Esophagus muscularis mucosa (tissue), 4 donors: ENCODE measurements at regions not wholly inside any gene's neighbourhood (a gene's known extent, or its start where the extent isn't known, plus 50 kb on each side); places are given as distances from the start of the nearest gene placed in this dataset.

Experiments used
- DNase-seq: peaks from one replicate; pipeline ENCODE4 v3.0.0-alpha.2; 2017; ENCODE audit errors: extremely low spot score
- H3K27ac ChIP-seq, 4 donors: fragments of 200-600 bp; sonication (generic); replicated peaks in 1 of 4; 1 replicate in 3 of 4; 2 replicates in 1 of 4; pipeline ENCODE4 v1.5.1; 2016 to 2019; ENCODE audit warnings: mild to moderate bottlenecking in 1 of 4
- H3K27me3 ChIP-seq, 4 donors: fragments of 200-600 bp; sonication (generic); one replicate each; pipeline versions ENCODE4 v1.5.1 to v1.6.0; 2016 to 2019
- H3K36me3 ChIP-seq, 4 donors: fragments of 200-600 bp; sonication (generic); one replicate each; pipeline ENCODE4 v1.5.1; 2016 to 2019
- H3K4me1 ChIP-seq, 4 donors: fragments of 200-600 bp; sonication (generic); one replicate each; pipeline ENCODE4 v1.5.1; 2016 to 2019
- H3K4me3 ChIP-seq, 4 donors: fragments of 200-600 bp; sonication (generic); 1 replicate in 2 of 4; 2 replicates in 2 of 4; pipeline ENCODE4 v1.5.1; 2016 to 2019; ENCODE audit warnings: mild to moderate bottlenecking in 4 of 4, moderate library complexity in 1 of 4
- H3K9me3 ChIP-seq, 4 donors: fragments of 200-600 bp; sonication (generic); 1 replicate in 3 of 4; 2 replicates in 1 of 4; pipeline ENCODE4 v1.5.1; 2016 to 2019
- CTCF ChIP-seq, 3 experiments: fragments of 200-600 bp in 2 of 3; fragments of 450-650 bp in 1 of 3; sonication (generic) in 2 of 3; IDR thresholded peaks; one replicate each; pipeline ENCODE4 v1.5.1; 2017 to 2019; ENCODE audit warnings: antibody characterized with exemption in 3 of 3, mild to moderate bottlenecking in 2 of 3, moderate library complexity in 1 of 3
- EP300 ChIP-seq: sonication (generic); formaldehyde crosslinking; IDR thresholded peaks from one replicate; pipeline ENCODE4 v1.6.1; 2017; ENCODE audit warnings: antibody characterized with exemption
- POLR2A ChIP-seq: fragments of 450-650 bp; IDR thresholded peaks from one replicate; pipeline ENCODE4 v1.6.1; 2017; ENCODE audit warnings: antibody characterized with exemption, moderate library complexity, mild to moderate bottlenecking, low read depth
- POLR2AphosphoS5 ChIP-seq, 2 donors: sonication (generic); formaldehyde crosslinking; IDR thresholded peaks; one replicate each; pipeline ENCODE4 v1.6.1; 2017; ENCODE audit warnings: antibody characterized with exemption in 2 of 2
- WGBS: methylation state at CpG from one replicate; pipeline ENCODE4 v1.1.5; 2018; 5-methylcytosine and 5-hydroxymethylcytosine counted together
- intact Hi-C: fragments of 100-400 bp; cut with DNase I; formaldehyde crosslinking; loops from one replicate; pipeline ENCODE4 v1.15.1; 2023

GRCh38 chr16:64236316-64236715, 885.5 kb downstream of the CDH11 start:
- H3K4me3 ChIP-seq: no peak overlapping the region
- DNase-seq: no peak
- TF ChIP-seq POLR2A: no peak
- no peak for TF ChIP-seq EP300
- no peaks in the 10 kb centered on the region for H3K36me3 ChIP-seq
- whole genome bisulfite sequencing: 20% methylated on average over 3 of the region's 3 CpGs
- no peaks in the 10 kb centered on the region for H3K27me3 ChIP-seq
- intact Hi-C loops: no loop called here
- no peak overlapping the region for H3K27ac ChIP-seq
- peaks cover 0 to 14% (median 1%) of the 10 kb centered on the region in 4 donors for H3K4me1 ChIP-seq
- no peaks in the 10 kb centered on the region for H3K9me3 ChIP-seq

- no peaks in the 10 kb centered on the region for H3K27me3 ChIP-seq
- H3K9me3 ChIP-seq: peaks cover 0 to 7% (median 6%) of the 10 kb centered on the region in 4 donors
- H3K4me3 ChIP-seq: no peak overlapping the region
- TF ChIP-seq POLR2AphosphoS5 (IDR thresholded peaks at IDR 0.05) (no peak), EP300 (no peak), CTCF (IDR thresholded peaks at IDR 0.05) (no peak), POLR2A (no peak)
- 100% methylated on average over 2 of the region's 3 CpGs for WGBS
- H3K27ac ChIP-seq: no peak overlapping the region
- H3K36me3 ChIP-seq: no peaks in the 10 kb centered on the region
- intact Hi-C loops: no loop called here
- H3K4me1 ChIP-seq: peaks cover 0 to 14% (median 1%) of the 10 kb centered on the region in 4 donors
- no peak for DNase-seq
Observed at GRCh38 chr16:64234200-64234599, 887.7 kb downstream of the CDH11 start.

GRCh38 chr16:64225696-64226095, 896.2 kb downstream of the CDH11 start:
- no peak for TF ChIP-seq POLR2A
- no peak for TF ChIP-seq EP300
- no peak overlapping the region for H3K4me3 ChIP-seq
- no peak for DNase-seq
- peaks cover 0 to 12% (median 4%) of the 10 kb centered on the region in 4 donors for H3K9me3 ChIP-seq
- no peaks in the 10 kb centered on the region for H3K27me3 ChIP-seq
- H3K27ac ChIP-seq: no peak overlapping the region
- WGBS: 69% methylated on average over 2 of the region's 2 CpGs
- H3K36me3 ChIP-seq: no peaks in the 10 kb centered on the region
- intact Hi-C loops: no loop called here
- H3K4me1 ChIP-seq: no peaks in the 10 kb centered on the region

GRCh38 chr16:64225036-64225435, 896.8 kb downstream of the CDH11 start:
- TF ChIP-seq POLR2A (no peak), EP300 (no peak), POLR2AphosphoS5 (IDR thresholded peaks at IDR 0.05) (no peak), CTCF (IDR thresholded peaks at IDR 0.05) (no peak)
- WGBS: 90% methylated on average over 10 of the region's 10 CpGs

GRCh38 chr16:64217789-64218535, 903.9 kb downstream of the CDH11 start:
- Histone ChIP-seq H3K27me3 (no peaks in the 10 kb centered on the region), H3K4me3 (no peak overlapping the region), H3K27ac (no peak overlapping the region), H3K36me3 (no peaks in the 10 kb centered on the region), H3K4me1 (no peaks in the 10 kb centered on the region), H3K9me3 (no peaks in the 10 kb centered on the region)
- TF ChIP-seq CTCF (IDR thresholded peaks at IDR 0.05) (no peak), POLR2AphosphoS5 (IDR thresholded peaks at IDR 0.05) (no peak), EP300 (no peak), POLR2A (no peak)
- DNase-seq: no peak
- intact Hi-C loops: no loop called here
- 65% methylated on average over 4 of the region's 4 CpGs for WGBS

More at GRCh38 chr16:64225036-64225435, 896.8 kb downstream of the CDH11 start:
- H3K4me1 ChIP-seq: no peaks in the 10 kb centered on the region
- no peaks in the 10 kb centered on the region for H3K27me3 ChIP-seq
- no peak for DNase-seq
- H3K4me3 ChIP-seq: no peak overlapping the region
- H3K36me3 ChIP-seq: no peaks in the 10 kb centered on the region
- intact Hi-C loops: no loop called here
- no peak overlapping the region for H3K27ac ChIP-seq
- peaks cover 0 to 12% (median 0%) of the 10 kb centered on the region in 4 donors for H3K9me3 ChIP-seq
